ENCODE measurements at regions not wholly inside any gene's neighbourhood (a gene's known extent, or its start where the extent isn't known, plus 50 kb on each side); places are given as distances from the start of the nearest gene placed in this dataset.

DNA sequence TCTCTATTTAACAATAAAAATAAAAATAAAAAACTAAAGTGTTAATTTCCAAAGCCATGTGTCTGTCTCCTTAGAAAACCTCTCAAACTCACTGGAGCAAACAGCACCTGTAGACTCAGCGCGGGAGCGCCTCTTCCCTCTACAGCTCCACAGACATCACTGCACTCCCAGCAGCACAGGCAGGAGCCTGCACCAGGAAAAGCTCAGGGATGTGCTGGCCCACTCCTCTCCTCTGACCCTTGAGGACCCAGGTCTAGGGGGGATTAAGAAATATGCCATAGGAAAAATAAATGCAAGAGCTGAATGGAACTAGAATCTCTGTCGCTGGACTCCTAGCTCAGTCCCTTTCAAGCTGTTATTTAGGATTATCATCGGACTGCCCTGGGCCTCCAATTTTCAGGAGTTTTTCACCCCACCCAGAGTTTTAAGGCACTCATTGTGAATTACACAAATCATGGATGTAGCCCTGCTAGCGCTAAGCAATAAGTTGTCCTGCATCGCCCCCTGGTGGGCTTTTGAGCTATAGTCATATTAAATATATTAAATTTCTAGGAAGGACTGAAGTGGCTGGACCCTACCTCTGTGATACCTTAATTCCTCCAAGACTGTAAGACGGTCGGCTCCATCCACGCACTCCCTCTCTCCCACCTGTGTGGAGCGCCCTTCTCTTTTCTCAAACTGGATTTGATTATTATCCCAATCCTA lies 333.9 kb downstream of the UQCRFS1 start:
- peak; percentile 53 for DNase-seq

DNA sequence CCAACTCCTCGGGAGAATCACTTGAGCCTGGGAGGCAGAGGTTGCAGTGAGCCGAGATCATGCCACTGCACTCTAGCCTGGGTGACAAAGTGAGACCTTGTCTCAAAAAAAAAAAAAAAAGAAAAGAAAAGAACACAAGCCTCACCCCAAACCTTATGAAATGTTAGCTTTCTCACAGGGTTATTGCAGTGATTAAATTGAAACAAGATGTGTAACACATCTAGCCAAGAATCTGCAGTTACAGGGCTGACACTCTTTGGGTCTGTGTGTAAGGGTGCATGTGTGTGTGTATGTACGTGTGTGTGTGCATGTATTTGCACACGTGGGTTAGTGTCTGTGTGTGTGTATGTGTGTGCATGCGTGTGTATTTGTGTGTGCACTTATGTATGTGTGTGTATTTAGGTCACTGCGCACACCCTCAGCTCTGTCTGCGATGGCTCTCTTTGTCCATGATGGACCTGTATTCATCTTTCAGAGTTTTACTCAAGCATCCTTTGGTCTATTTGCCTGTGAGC lies 336.3 kb downstream of the UQCRFS1 start:
- DNase-seq, result no peak

DNA sequence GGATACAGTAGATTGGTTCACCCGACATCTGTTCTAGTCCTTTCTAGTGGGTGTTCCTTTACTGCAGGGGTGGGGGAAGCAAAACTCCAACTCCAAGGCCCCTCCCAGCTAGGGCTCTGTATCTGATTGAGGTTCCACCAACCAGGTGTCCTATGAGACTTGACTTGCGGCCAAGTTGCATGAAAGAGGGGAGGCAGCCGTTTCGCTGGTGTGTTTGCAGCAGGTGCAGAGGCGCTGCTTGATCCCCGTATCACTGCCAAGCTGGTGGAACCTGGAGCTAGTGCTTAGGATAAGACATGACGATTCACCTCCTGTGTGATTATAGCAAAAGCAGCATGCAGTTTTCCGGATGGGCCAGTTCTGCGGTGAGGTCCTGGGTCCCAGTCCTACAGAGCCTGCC lies 338.2 kb downstream of the UQCRFS1 start:
- DNase-seq, result no peak

DNA sequence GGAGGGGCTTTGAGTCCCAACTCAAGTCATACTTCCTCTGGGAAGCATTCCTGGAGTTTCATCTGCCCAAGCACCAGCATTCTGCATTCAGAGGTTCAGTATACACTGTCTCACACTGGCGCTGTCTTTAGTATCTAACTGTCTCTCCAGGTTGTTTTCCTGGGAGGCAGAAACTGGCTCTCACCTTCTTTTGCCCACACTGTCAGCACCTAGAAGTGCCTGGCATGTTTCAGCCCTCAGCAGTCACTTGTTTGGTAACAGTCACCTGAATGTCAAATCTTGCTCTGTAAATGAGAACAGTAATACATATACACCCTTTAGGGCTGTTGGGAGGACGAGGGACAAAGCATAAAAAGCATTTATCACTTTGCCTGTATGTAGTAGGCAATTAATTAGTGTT lies 339.6 kb downstream of the UQCRFS1 start:
- no peak for DNase-seq

DNA sequence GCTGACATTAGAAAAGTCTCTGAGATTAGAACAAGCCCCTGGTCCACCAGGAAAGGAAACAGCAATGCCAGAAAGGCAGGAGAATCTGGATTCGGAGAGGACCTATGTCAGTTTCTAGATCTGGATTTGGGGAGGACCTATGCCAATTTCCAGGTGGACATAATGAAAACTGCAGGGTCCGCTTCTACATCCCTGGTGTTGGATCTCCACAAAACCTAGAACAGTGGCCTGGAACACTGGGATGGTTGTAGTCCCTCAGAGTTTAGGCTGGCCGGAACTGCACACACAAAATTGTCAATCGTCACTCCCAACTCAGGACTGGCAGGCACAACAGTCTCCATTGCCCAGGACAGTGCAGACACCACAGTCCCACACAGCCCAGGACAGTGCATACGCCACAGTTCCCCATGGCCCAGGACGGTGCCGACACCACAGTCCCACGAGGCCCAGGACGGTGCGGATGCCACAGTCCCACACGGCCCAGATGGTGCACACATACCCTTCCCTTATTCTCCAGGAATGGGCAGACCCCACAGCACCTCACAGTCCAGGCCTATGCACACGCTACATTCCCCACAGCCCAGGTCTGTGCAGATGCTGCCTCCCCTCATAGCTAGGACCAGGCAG lies 341.7 kb downstream of the UQCRFS1 start:
- no peak for DNase-seq

DNA sequence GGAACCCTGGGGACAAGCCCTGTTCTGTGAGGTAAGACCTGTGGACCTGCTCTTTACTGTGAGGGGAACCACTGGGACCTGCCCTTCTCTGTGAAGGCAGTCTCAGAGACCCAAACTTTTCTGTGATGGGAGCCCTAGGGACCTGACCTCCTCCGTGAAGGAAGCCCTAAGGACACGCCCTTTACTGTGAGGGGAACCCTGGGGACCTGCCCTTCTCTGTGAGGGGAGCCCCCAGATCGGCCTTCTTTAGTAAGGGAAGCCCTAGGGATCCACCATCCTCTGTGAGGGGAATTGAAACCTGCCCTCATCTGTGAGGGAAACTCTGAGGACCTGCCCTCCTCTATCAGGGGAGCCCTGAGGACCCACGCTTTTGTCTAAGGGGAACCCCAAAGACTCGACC lies 343.5 kb downstream of the UQCRFS1 start:
- DNase-seq, result no peak

DNA sequence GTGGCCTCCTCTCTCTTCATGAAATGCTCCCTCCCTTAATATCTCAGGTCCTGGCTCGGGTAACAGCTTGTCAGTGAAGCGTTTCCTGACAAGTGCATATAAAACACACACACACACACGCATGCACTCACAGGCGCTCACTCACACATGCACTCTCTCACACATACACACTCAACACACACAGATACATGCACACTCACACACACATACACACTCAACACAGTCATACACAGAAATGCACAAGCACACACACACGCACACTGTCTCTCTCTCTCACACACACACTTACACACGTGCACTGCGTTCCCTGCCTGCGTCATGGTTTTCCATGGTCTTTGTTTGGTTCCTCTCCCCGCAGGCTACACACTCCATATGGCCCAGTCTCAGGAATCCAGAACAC lies 344.1 kb downstream of the UQCRFS1 start:
- DNase-seq, result no peak

DNA sequence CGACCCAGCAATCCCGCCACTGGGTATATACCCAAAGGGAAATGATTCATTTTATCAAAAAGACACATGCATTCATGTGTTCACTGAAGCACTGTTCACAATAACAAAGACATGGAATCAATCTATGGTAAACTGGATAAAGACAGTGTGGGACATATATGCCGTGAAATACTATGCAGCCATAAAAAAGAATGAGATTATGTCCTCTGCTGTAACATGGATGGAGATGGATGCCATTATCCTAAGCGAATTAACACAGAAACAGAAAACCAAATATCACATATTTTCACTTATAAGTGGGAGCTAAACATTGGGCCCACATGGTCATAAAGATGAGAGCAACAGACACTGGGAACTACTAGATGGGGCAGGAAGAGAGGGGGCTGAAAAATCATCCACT lies 345.0 kb downstream of the UQCRFS1 start:
- DNase-seq, result no peak

DNA sequence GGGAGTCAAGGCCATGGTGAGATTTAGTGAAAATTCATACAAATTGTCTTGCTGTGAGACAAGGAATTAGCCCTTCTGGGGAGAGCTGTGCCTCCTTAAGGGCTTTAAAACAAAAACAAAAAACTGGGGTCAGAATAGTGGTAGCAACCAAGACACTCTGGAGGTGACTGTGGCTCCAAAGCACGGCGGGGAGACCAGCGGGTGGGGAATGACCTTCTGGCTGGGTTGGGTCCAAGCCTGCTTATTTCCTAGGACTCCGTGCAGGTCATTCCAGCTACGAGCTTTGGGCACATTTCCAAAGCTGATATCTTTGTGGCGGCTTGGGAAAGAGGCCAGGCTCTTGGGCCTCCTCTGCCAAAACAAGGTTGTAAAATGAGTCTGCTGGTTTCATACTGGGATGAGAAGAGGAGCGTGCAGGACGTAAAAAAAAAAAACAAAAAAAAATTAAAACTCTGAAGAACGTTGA lies 348.3 kb downstream of the UQCRFS1 start:
- DNase-seq, result no peak

DNA sequence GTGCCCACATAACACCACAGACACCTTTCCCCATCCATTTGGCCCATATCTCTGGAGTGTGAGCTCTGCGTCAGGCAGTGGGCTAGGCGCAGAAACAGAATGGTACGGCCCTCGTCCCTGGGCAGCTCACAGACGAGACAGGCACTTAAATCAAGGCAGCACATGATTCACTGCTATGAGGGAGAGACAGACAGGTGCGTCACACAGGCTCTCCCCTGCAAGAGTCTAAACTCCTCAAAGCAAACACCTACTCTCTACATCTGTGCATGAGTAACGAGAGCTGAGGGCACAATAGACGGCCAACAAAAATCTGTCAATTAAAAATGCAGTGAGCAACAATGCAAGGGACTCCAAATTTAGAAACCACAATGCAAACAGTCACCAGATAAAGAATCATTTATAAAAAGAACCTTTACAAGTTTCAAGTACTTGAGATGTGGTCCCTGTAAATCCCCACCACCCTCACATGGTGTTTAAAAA lies 348.9 kb downstream of the UQCRFS1 start:
- no peak for DNase-seq

DNA sequence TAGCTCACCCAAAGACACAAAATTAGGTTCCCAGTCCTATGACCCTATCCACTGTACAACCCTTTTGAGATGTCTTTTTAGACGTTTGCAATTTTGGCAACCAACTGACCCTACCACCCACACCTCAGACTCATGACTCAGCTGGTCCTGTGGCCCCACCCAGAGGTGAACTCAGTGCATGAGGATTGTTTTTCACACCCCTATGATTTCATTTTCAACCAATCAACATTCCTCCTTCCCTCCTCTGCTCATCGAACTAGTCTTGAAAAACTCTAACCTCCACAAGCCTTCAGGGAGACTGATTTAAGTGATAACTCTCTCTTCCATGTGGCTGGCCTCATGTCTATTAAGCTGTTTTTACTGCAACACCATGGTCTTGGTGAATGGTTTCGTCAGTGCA lies 350.7 kb downstream of the UQCRFS1 start:
- DNase-seq, result no peak

DNA sequence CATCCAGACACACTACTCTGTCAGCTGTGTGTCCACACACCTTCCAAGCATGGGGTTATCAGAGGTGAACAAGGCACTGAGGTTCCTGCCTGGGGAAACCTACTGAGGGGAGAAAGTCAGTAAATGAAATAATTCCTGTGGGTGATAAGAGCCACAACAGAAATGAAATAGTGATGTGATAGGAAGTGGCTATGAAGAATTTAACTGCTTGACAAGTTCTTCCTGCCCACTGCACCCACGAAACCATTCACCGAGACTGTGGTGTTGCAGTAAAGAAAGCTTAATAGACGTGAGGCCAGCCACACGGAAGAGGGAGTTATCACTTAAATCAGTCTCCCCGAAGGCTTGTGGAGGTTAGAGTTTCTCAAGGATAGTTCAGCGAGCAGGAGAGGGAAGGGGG lies 353.1 kb downstream of the UQCRFS1 start:
- no peak for DNase-seq

DNA sequence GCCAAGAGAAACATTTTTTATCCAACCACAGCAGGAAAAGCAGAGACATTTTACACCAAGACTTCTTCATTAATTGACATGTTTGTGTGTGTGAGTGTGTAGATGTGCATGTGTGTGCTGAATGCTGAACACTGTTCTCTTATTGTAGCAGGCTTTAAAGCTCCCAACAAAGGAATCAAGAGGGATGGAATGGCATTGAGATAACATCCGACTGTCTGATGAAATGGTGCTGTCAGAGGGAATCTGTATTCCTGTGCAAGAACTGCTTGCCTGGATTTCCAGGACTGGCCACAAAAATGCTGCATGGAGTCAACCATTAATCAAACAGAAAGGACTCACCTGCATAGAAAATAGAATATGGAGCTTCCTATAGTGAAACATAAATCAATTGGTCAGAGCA lies 354.0 kb downstream of the UQCRFS1 start:
- DNase-seq, result no peak

DNA sequence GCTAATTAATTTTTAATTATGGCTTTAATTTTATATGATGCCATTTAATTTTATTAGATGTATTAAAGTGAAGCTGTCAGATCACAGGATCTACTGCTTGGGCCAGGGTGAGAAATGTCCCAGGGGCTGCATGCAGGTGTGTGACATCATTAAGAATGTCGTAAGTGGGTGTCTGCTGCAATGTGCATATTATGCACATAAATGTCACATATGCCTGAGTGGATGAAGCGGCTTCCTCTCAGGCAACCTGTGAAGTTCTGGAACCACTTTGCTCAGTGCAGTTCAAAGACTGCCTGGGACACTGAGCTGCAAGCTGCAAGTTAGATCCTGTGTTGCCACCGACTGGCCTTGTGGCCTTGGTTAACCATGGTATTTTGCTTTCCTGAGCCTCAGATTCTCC lies 355.0 kb downstream of the UQCRFS1 start:
- DNase-seq, result no peak

DNA sequence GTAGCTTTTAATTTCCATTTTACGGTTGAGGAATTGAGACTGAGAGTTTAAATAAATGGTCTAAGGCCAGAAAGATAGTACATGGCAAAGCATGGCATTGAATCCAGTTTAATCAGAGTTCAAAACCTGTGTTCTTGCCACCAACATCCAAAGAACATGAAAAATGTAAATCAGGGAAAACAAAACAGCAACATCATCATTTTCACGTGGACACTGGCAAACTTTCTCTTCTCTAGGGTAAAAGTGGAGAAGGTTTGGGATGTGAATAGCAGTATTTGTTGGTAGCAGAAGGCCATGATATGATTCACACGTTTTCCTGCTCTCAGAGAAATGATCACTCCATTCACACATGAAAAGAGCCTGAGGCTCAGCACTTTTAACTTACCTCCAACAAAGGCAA lies 357.7 kb downstream of the UQCRFS1 start:
- DNase-seq, result no peak

DNA sequence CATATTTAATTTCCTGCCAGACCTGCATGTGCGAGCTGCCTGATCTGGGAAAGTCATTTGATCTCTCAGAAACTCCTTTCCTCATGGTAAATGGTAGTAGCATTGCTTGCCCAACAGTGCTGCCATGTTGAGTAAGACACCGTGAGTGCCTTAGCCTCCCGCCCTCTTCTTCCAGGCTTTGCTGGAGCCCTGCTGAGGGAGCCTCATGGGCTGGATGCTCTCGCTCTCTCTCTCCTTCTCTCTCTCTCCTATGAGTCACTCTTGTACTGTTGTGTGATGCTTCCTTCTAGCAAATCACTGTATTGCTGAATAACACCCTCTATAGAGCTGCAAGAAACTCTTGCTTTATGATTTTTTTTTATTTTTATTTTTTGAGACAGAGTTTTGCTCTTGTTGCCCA lies 365.5 kb downstream of the UQCRFS1 start:
- DNase-seq, result no peak

DNA sequence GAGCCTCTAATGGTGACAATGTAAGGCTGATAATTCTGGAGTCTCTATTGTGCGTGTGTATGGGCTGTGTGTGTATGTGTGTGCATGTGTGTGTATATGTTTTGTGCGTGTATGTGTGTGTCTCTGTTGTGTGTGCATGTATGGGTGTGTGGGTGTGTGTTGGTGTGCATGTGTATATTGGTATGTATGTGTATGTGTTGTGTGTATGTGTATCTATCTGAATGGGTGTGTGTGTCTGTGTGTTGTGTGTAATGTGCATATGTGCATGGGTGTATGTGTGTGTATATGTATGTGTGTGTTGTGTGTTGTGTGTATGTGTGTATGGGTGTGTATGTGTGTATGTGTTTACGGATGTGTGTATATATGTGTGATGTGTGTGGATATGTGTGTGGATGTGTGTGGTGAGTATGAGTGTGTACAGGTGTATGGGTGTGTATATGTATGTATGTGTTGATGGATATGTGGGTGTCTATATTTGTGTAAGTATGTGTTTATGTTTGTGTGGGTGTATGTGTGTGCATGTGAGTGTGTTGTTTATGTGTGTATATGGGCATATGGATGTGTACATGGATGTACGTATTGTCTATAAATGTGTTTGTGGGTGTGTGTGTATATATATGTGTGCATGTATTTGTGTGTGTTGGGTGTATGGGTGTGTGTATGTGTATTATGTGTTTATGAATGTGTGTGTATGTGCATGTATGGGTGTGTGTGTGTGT lies 366.7 kb downstream of the UQCRFS1 start:
- DNase-seq, result no peak

DNA sequence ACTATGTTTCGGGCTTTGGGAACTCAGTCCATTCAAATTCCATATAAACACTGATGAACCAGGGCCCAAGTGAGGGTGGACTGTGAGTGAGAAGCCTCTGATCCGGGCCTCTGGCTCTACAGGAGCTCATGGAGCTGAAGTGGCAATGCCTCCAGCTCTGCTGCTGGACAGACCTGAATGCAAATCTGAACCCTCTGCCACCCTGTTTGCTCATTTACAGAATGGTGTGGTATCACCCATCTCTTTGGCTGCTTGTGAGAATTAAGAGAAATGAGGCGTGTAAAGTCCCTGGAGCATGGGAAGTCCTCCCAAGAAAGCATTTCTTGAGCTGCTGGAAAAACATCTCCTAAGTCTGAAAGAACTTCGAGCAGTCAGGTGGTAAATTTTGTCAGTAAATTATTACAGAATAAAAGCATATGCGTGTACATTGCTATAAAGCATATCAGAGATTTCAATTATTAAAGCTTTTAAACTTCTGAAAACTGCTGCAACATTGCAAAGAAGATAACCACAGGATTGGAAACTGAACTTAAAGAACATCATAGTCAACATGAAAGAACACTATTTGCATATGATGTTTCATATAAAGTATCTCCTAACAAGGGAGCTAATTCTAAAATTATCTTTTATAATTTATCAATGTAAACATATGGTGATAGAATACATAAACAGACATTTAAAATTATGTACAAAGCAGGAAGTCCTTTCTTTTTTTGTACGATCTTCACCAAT lies 369.0 kb downstream of the UQCRFS1 start:
- no peak for DNase-seq

DNA sequence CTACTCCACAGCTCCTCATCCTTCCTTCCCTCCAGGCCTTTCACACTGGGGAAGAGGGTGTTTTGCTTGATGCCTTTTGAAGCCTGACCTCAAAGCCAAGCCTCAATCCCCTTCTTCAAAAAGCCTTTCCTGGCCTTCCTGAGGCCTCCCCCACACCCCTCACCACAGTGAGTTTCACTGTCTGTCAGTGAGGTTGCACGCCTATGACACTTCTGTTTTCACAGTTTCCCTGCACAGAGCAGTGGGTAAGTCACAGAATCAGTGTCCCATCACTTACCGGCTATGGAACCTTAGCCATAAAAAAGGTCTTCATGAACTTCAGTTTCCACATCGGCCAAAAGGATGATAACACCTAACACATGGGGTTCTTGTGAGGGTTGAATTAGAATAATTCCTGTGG lies 371.4 kb downstream of the UQCRFS1 start:
- no peak for DNase-seq

DNA sequence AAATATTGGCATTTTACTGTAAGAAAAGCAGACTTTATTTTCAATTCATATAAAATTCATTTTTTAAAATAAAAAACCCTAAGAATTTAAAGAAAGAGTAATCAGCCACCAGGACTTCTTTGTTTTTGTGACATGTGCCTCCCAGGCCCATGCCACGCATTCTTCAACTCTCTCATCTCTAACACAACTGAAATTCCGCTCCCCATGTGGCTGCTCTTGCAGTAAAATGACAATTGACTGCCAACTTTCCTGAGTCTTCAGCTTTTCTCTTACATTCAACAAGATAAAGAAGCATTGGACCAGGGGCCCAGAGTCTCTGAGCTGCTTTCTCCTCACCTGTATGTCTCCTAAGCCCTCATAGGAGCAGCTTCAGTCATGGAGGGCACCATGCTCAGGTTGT lies 372.1 kb downstream of the UQCRFS1 start:
- DNase-seq, result no peak

DNA sequence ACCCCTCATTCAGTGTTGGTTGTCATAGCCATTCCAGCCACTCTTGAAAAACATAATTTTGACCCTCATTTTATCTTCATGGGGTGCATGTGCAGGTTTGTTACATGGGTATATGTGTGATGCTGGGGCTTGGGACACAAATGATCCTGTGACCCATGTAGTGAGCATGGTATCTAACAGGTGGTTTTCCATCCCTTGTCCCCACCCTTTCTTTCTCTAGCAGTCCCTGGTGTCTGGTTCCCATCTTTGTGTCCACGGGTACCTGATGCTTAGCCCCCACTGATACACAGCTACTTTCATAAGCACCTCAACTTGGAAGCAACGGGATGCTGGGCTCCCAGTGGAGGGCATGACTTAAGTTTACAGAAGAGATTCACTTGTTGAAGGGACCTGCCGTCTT lies 373.5 kb downstream of the UQCRFS1 start:
- DNase-seq, result no peak

DNA sequence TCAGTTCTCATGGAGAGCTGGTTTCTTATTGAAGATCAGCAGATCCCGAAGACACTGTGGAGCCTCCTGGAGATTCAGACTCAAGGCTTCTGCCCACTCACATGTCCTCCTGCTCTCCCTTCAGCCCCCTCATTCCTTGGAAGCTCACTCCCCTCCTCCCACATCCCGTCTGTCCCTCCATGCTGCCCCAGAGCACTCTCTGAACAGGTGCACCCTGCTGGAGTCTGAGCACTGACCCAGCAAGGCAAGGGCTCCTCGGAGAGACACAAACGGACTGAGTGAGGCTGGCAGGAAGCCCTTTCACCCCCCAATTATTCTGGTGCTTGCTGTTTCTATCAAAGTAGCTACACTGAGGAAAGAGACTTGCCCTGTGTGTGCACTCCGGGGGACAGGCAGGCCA lies 374.0 kb downstream of the UQCRFS1 start:
- no peak for DNase-seq

DNA sequence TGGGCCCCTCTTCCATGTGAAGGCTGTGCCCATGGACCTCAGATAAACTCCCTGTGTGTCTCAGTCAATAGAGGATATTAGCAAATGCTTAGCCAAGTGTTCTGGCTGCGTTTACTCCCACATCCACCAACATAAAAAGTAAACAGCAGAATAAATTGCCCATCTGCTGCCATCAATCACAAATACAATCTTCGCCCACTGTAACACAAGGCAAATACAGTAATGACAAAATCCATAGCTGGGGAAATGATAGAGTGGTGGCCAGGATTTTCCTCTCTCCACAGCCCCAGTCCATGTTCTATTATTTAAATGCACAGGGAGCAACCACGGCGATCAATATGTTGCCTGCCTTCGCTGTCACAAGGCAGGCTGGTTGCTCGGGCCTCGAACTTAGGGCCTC lies 376.5 kb downstream of the UQCRFS1 start:
- DNase-seq, result no peak
